ENCODE measurements at regions not wholly inside any gene's neighbourhood (a gene's known extent, or its start where the extent isn't known, plus 50 kb on each side); places are given as distances from the start of the nearest gene placed in this dataset.

DNA sequence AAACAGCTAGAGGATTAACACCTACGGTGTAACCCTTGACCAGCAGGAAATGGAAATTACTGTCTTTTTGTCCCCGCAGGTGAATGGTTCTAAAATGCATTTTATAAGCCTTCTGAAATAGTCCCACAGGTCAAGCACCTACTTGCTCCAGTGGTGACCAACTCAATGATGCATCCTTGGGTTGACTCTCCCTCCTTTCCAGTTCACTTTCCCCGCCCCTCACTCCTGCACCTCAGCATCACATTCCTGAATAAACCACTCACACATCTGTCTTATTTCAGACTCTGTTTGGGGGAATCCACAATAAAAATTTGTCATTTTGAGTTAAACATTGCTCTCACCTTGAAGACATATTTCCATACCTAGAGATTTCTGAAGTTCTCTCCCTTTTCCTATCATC, 446.0 kb upstream of the TNP1 start:
- TF ChIP-seq, protein P1, sequence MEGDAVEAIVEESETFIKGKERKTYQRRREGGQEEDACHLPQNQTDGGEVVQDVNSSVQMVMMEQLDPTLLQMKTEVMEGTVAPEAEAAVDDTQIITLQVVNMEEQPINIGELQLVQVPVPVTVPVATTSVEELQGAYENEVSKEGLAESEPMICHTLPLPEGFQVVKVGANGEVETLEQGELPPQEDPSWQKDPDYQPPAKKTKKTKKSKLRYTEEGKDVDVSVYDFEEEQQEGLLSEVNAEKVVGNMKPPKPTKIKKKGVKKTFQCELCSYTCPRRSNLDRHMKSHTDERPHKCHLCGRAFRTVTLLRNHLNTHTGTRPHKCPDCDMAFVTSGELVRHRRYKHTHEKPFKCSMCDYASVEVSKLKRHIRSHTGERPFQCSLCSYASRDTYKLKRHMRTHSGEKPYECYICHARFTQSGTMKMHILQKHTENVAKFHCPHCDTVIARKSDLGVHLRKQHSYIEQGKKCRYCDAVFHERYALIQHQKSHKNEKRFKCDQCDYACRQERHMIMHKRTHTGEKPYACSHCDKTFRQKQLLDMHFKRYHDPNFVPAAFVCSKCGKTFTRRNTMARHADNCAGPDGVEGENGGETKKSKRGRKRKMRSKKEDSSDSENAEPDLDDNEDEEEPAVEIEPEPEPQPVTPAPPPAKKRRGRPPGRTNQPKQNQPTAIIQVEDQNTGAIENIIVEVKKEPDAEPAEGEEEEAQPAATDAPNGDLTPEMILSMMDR (IDR thresholded peaks at IDR 0.05) = no peak
- TF ChIP-seq EP300 (IDR thresholded peaks at IDR 0.05) (no peak), POLR2AphosphoS5 (IDR thresholded peaks at IDR 0.05) (no peak), POLR2A (IDR thresholded peaks at IDR 0.05) (no peak)
